ENCODE measurements at regions not wholly inside any gene's neighbourhood (a gene's known extent, or its start where the extent isn't known, plus 50 kb on each side); places are given as distances from the start of the nearest gene placed in this dataset.

DNA sequence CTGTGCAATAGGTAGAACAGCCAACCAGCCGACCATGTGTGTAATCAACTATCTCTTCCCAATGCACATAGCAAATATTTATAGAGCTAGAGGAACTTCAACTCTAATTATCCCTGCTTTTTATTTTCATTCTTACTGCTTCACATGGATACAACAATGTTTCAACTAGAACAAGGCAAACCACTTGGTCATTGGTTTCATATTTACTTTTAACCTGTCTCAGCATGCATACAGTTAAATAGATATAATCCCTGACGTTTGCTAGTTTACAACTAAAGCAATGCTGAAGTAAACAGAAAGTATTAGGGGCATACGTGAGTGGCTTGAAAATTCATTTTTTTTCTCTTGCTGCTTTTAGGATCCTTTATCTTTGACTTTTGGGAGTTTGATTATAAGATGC is 318.5 kb upstream of the MAP3K7 start:
- no peak for DNase-seq (ENCODE audit: low spot score)
- TF ChIP-seq, protein P1, sequence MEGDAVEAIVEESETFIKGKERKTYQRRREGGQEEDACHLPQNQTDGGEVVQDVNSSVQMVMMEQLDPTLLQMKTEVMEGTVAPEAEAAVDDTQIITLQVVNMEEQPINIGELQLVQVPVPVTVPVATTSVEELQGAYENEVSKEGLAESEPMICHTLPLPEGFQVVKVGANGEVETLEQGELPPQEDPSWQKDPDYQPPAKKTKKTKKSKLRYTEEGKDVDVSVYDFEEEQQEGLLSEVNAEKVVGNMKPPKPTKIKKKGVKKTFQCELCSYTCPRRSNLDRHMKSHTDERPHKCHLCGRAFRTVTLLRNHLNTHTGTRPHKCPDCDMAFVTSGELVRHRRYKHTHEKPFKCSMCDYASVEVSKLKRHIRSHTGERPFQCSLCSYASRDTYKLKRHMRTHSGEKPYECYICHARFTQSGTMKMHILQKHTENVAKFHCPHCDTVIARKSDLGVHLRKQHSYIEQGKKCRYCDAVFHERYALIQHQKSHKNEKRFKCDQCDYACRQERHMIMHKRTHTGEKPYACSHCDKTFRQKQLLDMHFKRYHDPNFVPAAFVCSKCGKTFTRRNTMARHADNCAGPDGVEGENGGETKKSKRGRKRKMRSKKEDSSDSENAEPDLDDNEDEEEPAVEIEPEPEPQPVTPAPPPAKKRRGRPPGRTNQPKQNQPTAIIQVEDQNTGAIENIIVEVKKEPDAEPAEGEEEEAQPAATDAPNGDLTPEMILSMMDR (IDR thresholded peaks at IDR 0.05; ENCODE audit: extremely low read depth, insufficient read depth, missing control alignments), result no peak

DNA sequence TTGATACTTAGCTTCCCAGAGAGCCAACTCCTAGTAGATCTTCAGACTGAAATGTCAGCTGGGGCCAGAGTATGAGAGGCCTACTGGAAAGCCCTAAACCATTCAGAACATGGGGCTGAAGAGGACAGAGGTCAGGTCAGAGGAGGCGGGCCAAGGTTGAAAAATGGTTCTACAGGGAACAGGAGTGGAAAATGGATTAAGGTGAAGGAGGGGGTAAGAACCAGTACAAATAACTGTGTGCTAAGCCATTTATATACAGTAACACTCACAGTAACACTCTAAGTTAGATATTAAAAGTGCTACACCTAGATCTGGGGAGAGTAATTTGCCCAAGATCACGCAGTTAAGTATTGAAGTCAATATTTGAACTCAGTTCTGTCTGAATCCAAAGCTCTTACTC is 313.2 kb upstream of the MAP3K7 start:
- no peak for DNase-seq (ENCODE audit: low spot score)
- TF ChIP-seq, protein P1 (IDR thresholded peaks at IDR 0.05; ENCODE audit: extremely low read depth, insufficient read depth, missing control alignments), result no peak
- in situ Hi-C loops (cut with MboI; ENCODE audit: low pct_unique_long_range_greater_than_20kb, low sequenced_read_pairs, unreplicated experiment), result no loop called here

More for the DNA sequence above, 318.5 kb upstream of the MAP3K7 start:
- in situ Hi-C loops (cut with MboI; ENCODE audit: low pct_unique_long_range_greater_than_20kb, low sequenced_read_pairs, unreplicated experiment), result no loop called here

DNA sequence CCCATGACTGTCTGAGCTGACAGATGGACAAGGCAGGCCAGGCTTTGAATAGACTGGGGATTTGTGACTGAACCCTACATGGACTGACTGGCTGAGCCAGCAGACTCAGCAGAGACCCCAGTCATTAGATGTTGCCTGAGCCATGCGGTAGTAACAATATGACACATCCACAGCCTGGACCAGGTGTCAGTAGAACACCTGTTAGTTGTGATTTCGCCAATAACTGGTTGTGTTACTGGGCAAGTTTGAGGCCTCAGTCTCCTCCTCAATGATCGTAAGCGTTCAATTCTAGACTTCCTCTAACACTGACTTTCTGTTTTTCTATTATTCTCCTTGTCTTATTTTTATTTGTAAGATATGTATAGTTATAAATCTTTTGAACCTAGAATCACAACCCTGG is 311.9 kb upstream of the MAP3K7 start:
- DNase-seq (ENCODE audit: low spot score), result no peak
- in situ Hi-C loops (cut with MboI; ENCODE audit: low pct_unique_long_range_greater_than_20kb, low sequenced_read_pairs, unreplicated experiment), result no loop called here
- TF ChIP-seq, protein P1 (IDR thresholded peaks at IDR 0.05; ENCODE audit: extremely low read depth, insufficient read depth, missing control alignments), result no peak

DNA sequence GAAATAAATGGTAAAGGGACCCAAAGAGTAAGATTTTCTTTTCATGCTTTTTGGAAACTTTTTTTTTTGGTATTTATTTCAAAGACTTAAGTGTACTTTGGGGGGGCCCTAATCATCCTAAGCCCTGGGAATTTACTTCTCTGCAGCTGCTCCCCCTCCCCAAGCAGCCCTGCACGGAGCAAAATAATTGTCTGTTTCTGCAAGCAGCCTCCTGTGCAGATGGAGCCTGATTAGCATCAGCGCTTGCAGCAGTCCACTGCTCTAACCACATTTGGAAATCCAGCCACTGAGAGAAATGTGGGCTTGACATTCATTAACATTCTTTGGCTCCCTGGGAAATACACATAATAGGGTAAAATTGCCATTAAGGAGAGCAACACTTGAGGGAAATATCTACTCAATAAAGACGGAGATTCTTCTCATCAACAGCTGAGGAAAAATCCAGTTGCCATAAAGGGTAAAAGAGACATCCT is 309.2 kb upstream of the MAP3K7 start:
- in situ Hi-C loops (cut with MboI; ENCODE audit: low pct_unique_long_range_greater_than_20kb, low sequenced_read_pairs, unreplicated experiment), result no loop called here
- no peak for DNase-seq (ENCODE audit: low spot score)
- TF ChIP-seq, protein P1 (IDR thresholded peaks at IDR 0.05; ENCODE audit: extremely low read depth, insufficient read depth, missing control alignments), result no peak

DNA sequence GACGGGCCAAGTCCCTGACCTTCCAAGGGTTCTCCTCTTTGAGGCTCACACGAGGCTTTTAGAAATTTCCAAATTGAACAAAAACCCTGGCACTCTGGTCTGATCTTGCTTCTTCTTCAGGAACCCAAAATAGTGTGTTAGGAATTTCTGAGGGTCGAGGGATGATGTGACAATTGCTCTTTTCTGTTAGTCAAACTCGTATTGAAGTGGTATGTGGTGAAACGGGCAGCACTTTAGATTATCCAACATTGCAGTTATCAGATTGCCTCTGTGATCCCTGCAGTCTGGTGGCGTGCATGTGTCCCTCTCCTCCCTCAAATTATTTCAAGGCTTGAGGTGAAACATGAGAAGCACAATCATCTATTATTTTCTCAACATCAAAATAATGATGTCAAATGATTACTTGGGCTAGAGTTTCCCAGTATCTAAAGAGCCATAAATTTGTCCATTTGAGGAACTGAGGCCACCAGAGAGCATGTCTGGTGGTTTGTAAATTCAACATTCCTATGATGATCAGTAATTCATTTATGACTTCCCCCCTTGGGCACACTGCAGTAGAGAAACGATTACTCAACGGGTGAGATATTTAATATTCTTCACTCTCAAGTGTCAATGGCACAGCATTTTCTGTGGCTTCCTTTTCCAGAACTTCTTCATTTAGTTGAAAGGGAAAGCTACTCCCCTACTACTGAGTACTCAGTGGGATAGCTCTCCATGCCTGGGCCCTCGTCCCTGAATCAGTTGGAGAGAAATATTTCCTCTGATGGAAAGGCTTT is 308.6 kb upstream of the MAP3K7 start:
- TF ChIP-seq, protein P1 (IDR thresholded peaks at IDR 0.05; ENCODE audit: extremely low read depth, insufficient read depth, missing control alignments), result no peak
- no peak for DNase-seq (ENCODE audit: low spot score)
- in situ Hi-C loops (cut with MboI; ENCODE audit: low pct_unique_long_range_greater_than_20kb, low sequenced_read_pairs, unreplicated experiment), result no loop called here

DNA sequence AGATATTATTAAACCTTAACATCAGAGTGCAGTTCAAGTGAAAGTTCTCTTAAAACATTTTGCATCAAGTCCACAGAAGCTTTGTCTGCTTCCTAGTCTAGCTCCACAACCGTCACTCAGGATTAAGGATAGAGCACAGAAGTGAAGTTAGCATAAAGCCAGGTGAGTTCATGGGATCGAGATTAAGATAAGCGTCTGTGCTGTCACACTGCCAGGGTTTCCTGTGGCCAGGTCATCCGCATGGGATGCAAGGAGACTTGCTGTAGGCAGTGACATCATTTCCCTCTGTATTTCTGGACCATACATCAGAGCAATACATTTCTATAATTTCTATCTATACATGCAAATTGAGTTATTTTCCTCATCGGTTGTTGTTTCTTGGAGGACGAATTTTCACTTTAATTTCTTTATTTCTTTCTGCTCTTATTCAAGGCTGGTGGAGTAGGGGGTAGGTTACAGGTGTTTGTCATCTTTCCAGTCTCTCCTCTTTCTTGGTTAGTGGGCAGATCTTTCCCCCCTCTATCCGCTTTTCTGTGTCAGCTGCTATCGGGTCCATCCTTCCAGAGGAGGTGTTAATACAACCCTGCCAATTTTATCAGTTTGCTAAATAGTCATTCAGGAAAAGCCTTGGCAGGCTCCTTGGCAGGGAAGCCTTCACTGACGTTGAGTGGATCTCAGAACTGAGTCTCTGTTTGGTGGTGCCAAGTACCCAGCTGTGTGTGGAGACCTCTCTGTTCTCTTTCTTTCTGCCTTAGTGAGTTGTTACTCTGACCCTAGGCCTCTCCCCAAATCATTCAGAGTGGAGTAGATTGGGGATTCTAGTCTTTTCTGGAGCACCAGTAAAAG is 307.6 kb upstream of the MAP3K7 start:
- no peak for DNase-seq (ENCODE audit: low spot score)
- TF ChIP-seq, protein P1 (IDR thresholded peaks at IDR 0.05; ENCODE audit: extremely low read depth, insufficient read depth, missing control alignments), result no peak
- in situ Hi-C loops (cut with MboI; ENCODE audit: low pct_unique_long_range_greater_than_20kb, low sequenced_read_pairs, unreplicated experiment), result no loop called here

Measured in GM13977 (cell line).